ENCODE measurements at regions not wholly inside any gene's neighbourhood (a gene's known extent, or its start where the extent isn't known, plus 50 kb on each side); places are given as distances from the start of the nearest gene placed in this dataset.

DNA sequence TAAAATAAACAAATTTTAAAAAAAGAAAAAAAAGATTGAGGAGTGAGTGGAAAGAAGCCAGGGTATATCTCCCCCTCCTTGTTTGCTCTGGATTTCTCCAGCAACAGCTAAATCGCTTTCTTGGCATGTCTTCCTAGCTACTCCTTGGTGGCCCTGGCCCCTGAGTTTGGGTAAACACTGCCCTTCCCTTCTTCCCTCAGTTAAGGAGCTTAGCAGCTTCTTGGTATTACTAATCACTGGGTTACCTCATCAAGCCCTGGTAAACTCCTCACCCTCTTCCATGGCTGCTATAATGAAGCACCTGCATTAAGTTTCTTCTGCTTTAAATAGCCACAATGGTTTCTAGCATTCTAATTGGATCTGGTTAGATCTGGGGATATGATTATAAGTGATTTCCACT lies 269.8 kb downstream of the FZD1 start:
- TF ChIP-seq, protein P1, sequence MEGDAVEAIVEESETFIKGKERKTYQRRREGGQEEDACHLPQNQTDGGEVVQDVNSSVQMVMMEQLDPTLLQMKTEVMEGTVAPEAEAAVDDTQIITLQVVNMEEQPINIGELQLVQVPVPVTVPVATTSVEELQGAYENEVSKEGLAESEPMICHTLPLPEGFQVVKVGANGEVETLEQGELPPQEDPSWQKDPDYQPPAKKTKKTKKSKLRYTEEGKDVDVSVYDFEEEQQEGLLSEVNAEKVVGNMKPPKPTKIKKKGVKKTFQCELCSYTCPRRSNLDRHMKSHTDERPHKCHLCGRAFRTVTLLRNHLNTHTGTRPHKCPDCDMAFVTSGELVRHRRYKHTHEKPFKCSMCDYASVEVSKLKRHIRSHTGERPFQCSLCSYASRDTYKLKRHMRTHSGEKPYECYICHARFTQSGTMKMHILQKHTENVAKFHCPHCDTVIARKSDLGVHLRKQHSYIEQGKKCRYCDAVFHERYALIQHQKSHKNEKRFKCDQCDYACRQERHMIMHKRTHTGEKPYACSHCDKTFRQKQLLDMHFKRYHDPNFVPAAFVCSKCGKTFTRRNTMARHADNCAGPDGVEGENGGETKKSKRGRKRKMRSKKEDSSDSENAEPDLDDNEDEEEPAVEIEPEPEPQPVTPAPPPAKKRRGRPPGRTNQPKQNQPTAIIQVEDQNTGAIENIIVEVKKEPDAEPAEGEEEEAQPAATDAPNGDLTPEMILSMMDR (IDR thresholded peaks at IDR 0.05) = no peak
- TF ChIP-seq POLR2A (IDR thresholded peaks at IDR 0.05; ENCODE audit: low read depth) = no peak

Data from esophagus muscularis mucosa (tissue), 3 donors.